HG03175 (cell line): ENCODE measurements at regions not wholly inside any gene's neighbourhood (a gene's known extent, or its start where the extent isn't known, plus 50 kb on each side); places are given as distances from the start of the nearest gene placed in this dataset.

Experiments used
- ATAC-seq: cut with Tn5 transposase; IDR thresholded peaks from one replicate; pipeline ENCODE4 v1.9.1; 2021; ENCODE audit warnings: mild to moderate bottlenecking, moderate library complexity; ENCODE audit not compliant: unreplicated experiment

- no peak for ATAC-seq
Measured at GRCh38 chr13:84923831-84924230, 875.4 kb downstream of the SLITRK6 start.

- no peak for ATAC-seq
Measured at GRCh38 chr13:84917252-84917878, 881.9 kb downstream of the SLITRK6 start.

- no peak for ATAC-seq
Measured at GRCh38 chr13:84912720-84913119, 886.5 kb downstream of the SLITRK6 start.

GRCh38 chr13:84910423-84910822 lies 888.8 kb downstream of the SLITRK6 start:
- no peak for ATAC-seq

- no peak for ATAC-seq
Measured at GRCh38 chr13:84903391-84903790, 895.8 kb downstream of the SLITRK6 start.

- ATAC-seq: no peak
Measured at GRCh38 chr13:84902243-84902642, 897.0 kb downstream of the SLITRK6 start.

GRCh38 chr13:84896128-84896527 lies 903.1 kb downstream of the SLITRK6 start:
- no peak for ATAC-seq

GRCh38 chr13:84894749-84895148 lies 904.5 kb downstream of the SLITRK6 start:
- ATAC-seq: no peak

GRCh38 chr13:84885868-84886267 lies 913.4 kb downstream of the SLITRK6 start:
- no peak for ATAC-seq

- no peak for ATAC-seq
Measured at GRCh38 chr13:84873951-84874350, 925.3 kb downstream of the SLITRK6 start.

GRCh38 chr13:84870190-84870589 lies 929.0 kb downstream of the SLITRK6 start:
- ATAC-seq: no peak

GRCh38 chr13:84867246-84867645 lies 932.0 kb downstream of the SLITRK6 start:
- no peak for ATAC-seq

GRCh38 chr13:84865783-84866221 lies 933.4 kb downstream of the SLITRK6 start:
- no peak for ATAC-seq

GRCh38 chr13:84864341-84864740 lies 934.9 kb downstream of the SLITRK6 start:
- no peak for ATAC-seq

GRCh38 chr13:84847107-84847506 lies 952.1 kb downstream of the SLITRK6 start:
- ATAC-seq: no peak

GRCh38 chr13:84845907-84846619 lies 953.2 kb downstream of the SLITRK6 start:
- no peak for ATAC-seq

- ATAC-seq: no peak
Measured at GRCh38 chr13:84844473-84844872, 954.7 kb downstream of the SLITRK6 start.

GRCh38 chr13:84843368-84843767 lies 955.9 kb downstream of the SLITRK6 start:
- ATAC-seq: no peak

- no peak for ATAC-seq
Measured at GRCh38 chr13:84834201-84834600, 951.9 kb upstream of the SLITRK1 start.

- ATAC-seq: no peak
Measured at GRCh38 chr13:84831666-84832657, 949.7 kb upstream of the SLITRK1 start.

- ATAC-seq: no peak
Measured at GRCh38 chr13:84823528-84823927, 941.3 kb upstream of the SLITRK1 start.
